Loucy (cell line): ENCODE measurements at regions not wholly inside any gene's neighbourhood (a gene's known extent, or its start where the extent isn't known, plus 50 kb on each side); places are given as distances from the start of the nearest gene placed in this dataset.

Experiments used
- EZH2phosphoT487 ChIP-seq: fragments of 200-600 bp; IDR thresholded peaks from 2 replicates; pipeline ENCODE4 v1.6.1; 2018; ENCODE audit warnings: antibody characterized with exemption, mild to moderate bottlenecking, moderate library complexity, borderline replicate concordance
- TF ChIP-seq, protein P1 (sequence below): fragments of 200-600 bp; sonication (generic); conservative IDR thresholded peaks from 2 replicates; pipeline ENCODE4 v1.5.1; 2014; ENCODE audit warnings: mild to moderate bottlenecking, antibody characterized with exemption, low read length

DNA sequence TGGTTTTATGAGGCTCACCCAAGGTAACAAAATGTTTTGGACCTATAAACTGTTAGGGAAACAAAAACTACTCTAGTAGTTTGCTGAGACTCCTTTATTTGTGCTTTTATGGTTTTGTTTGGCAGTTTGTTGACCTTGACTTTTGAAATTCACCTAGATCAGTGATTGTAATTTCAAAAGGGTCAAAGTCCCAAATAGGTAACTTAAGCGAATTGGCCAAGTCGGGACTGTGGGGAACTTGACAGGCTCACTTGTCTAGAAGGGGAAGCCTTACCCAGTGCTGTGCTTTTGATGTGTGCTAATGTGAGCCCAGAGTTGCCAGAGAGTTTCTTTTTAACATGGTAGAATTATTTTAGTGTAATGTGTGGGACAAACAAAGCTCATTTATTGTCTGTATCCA, 87.2 kb upstream of the SGCD start:
- TF ChIP-seq, protein P1, sequence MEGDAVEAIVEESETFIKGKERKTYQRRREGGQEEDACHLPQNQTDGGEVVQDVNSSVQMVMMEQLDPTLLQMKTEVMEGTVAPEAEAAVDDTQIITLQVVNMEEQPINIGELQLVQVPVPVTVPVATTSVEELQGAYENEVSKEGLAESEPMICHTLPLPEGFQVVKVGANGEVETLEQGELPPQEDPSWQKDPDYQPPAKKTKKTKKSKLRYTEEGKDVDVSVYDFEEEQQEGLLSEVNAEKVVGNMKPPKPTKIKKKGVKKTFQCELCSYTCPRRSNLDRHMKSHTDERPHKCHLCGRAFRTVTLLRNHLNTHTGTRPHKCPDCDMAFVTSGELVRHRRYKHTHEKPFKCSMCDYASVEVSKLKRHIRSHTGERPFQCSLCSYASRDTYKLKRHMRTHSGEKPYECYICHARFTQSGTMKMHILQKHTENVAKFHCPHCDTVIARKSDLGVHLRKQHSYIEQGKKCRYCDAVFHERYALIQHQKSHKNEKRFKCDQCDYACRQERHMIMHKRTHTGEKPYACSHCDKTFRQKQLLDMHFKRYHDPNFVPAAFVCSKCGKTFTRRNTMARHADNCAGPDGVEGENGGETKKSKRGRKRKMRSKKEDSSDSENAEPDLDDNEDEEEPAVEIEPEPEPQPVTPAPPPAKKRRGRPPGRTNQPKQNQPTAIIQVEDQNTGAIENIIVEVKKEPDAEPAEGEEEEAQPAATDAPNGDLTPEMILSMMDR = no peak
- no peak for TF ChIP-seq EZH2phosphoT487
